BE2C (cell line): ENCODE measurements at regions not wholly inside any gene's neighbourhood (a gene's known extent, or its start where the extent isn't known, plus 50 kb on each side); places are given as distances from the start of the nearest gene placed in this dataset.
"Not testable (repeated sequence)": the region's sequence is repeated elsewhere in the genome, so short reads cannot be mapped to it uniquely, and the experiment has no call there.

Experiments
- DNase-seq: peaks from one replicate; pipeline ENCODE4 v3.0.0-alpha.2; 2020
- H3K27me3 ChIP-seq: fragments of 250-450 bp; sonication (Bioruptor Pico); 2 replicates; pipeline ENCODE4 v1.5.1; 2020; ENCODE audit warnings: mild to moderate bottlenecking
- H3K36me3 ChIP-seq: fragments of 250-450 bp; sonication (Bioruptor Pico); 2 replicates; pipeline ENCODE4 v1.5.1; 2020; ENCODE audit warnings: mild to moderate bottlenecking
- H3K4me1 ChIP-seq: fragments of 250-450 bp; sonication (Bioruptor Pico); 2 replicates; pipeline ENCODE4 v1.5.1; 2020
- H3K4me3 ChIP-seq: 2 replicates; pipeline ENCODE4 v1.5.1; 2011; ENCODE audit warnings: low read depth, low read length
- H3K9me3 ChIP-seq: fragments of 250-450 bp; sonication (Bioruptor Pico); 2 replicates; pipeline ENCODE4 v1.5.1; 2020
- CTCF ChIP-seq: IDR thresholded peaks from 2 replicates; pipeline ENCODE4 v1.5.1; 2012; ENCODE audit warnings: mild to moderate bottlenecking, low read depth, low read length

- no peaks in the 10 kb centered on the region for H3K36me3 ChIP-seq
- TF ChIP-seq CTCF: no peak
Measured at GRCh38 chr2:209260281-209260680, 163.6 kb upstream of the MAP2 start.

DNA sequence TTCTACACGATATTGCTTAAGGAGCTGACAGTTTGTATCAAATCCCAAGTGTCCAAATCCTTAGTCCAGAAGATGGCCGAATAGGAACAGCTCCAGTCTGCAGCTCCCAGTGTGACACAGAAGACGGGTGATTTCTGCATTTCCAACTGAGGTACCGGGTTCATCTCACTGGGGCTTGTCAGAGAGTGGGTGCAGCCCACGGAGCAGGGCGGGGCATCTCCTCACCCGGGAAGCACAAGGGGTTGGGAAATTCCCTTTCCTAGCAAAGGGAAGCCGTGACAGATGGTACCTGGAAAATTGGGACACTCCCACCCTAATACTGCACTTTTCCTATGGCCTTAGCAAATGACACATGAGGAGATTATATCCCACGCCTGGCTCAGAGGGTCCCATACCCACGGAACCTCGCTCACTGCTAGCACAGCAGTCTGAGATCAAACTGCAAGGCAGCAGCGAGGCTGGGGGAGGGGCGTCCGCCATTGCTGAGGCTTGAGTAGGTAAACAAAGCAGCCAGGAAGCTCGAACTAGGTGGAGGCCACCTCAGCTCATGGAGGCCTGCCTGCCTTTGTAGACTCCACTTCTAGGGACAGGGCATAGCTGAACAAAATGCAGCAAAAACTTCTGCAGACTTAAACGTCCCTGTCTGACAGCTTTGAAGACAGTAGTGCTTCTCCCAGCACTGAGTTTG lies 162.3 kb upstream of the MAP2 start:
- not testable (repeated sequence) for H3K27me3 ChIP-seq, DNase-seq, H3K9me3 ChIP-seq, H3K36me3 ChIP-seq, H3K4me1 ChIP-seq, H3K4me3 ChIP-seq

More at GRCh38 chr2:209260281-209260680, 163.6 kb upstream of the MAP2 start:
- Histone ChIP-seq H3K4me3 (no peak overlapping the region), H3K9me3 (no peaks in the 10 kb centered on the region), H3K4me1 (no peaks in the 10 kb centered on the region), H3K27me3 (no peaks in the 10 kb centered on the region)
- no peak for DNase-seq

GRCh38 chr2:209269024-209269423 lies 154.8 kb upstream of the MAP2 start:
- Histone ChIP-seq H3K9me3 (no peaks in the 10 kb centered on the region), H3K27me3 (no peaks in the 10 kb centered on the region), H3K4me1 (no peaks in the 10 kb centered on the region; the same call in 1 of the 2 replicates), H3K4me3 (no peak overlapping the region), H3K36me3 (no peaks in the 10 kb centered on the region)
- no peak for TF ChIP-seq CTCF
- no peak for DNase-seq

GRCh38 chr2:209276000-209276399 lies 147.8 kb upstream of the MAP2 start:
- no peaks in the 10 kb centered on the region for H3K9me3 ChIP-seq
- no peaks in the 10 kb centered on the region for H3K36me3 ChIP-seq
- TF ChIP-seq CTCF: no peak
- H3K4me3 ChIP-seq: no peak overlapping the region
- H3K4me1 ChIP-seq: no peaks in the 10 kb centered on the region; the same call in 1 of the 2 replicates
- DNase-seq: no peak
- no peaks in the 10 kb centered on the region for H3K27me3 ChIP-seq

GRCh38 chr2:209277444-209277843 lies 146.4 kb upstream of the MAP2 start:
- no peaks in the 10 kb centered on the region for H3K36me3 ChIP-seq
- TF ChIP-seq CTCF: no peak
- no peaks in the 10 kb centered on the region for H3K9me3 ChIP-seq
- H3K4me1 ChIP-seq: no peaks in the 10 kb centered on the region; the same call in 1 of the 2 replicates
- no peaks in the 10 kb centered on the region for H3K27me3 ChIP-seq
- no peak for DNase-seq
- H3K4me3 ChIP-seq: no peak overlapping the region

DNA sequence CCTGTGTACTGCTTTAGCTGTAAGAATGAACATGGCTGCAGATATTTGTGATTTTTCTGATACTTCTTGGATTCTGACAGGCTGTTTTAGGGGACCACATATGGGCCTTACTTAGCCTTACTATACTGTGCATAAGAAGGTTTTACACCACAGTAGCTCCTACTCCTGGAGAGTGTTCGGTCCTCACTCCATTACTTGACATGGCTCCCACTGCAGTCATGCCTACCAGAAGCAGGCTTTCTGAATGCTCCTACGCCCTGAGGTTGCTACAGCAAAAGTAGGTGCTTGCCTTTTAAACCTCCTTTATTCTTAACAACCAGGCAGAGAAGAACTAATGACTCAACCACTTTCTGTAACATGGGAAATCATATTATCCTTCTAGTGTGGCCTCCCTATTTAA lies 125.2 kb upstream of the MAP2 start:
- H3K9me3 ChIP-seq: no peaks in the 10 kb centered on the region
- DNase-seq: no peak
- no peaks in the 10 kb centered on the region for H3K36me3 ChIP-seq
- no peak overlapping the region for H3K4me3 ChIP-seq
- no peaks in the 10 kb centered on the region for H3K27me3 ChIP-seq
- H3K4me1 ChIP-seq: no peaks in the 10 kb centered on the region
- TF ChIP-seq CTCF: no peak

GRCh38 chr2:209299478-209299877 lies 124.4 kb upstream of the MAP2 start:
- H3K4me1 ChIP-seq, DNase-seq, H3K36me3 ChIP-seq, H3K4me3 ChIP-seq, H3K27me3 ChIP-seq, H3K9me3 ChIP-seq: not testable (repeated sequence)

DNA sequence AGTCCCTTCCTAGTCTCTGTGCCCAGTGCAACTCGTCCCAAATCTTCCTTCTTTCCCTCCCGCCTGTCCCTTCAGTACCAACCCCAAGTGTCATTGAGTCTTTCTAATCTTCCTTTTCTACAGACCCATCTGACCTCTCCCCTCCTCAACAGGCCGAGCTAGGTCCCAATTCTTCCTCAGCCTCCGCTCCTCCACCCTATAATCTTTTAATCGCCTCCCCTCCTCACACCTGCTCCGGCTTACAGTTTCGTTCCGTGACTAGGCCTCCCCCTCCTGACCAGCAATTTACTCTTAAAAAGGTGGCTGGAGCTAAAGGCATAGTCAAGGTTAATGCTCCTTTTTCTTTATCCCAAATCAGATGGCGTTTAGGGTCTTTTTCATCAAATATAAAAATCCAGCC lies 123.1 kb upstream of the MAP2 start:
- H3K4me1 ChIP-seq, H3K9me3 ChIP-seq, H3K36me3 ChIP-seq, DNase-seq, H3K4me3 ChIP-seq, H3K27me3 ChIP-seq: not testable (repeated sequence)
